Nucleus accumbens (tissue), 56 donors: ENCODE measurements at regions not wholly inside any gene's neighbourhood (a gene's known extent, or its start where the extent isn't known, plus 50 kb on each side); places are given as distances from the start of the nearest gene placed in this dataset.
"Not testable (repeated sequence)": the region's sequence is repeated elsewhere in the genome, so short reads cannot be mapped to it uniquely, and the experiment has no call there.

Experiments
- DNase-seq, 56 donors: peaks; one replicate each; lab custom pipeline; 2025; lab: John Stamatoyannopoulos, UW

- DNase-seq: no peak
Measured at GRCh38 chr4:12140864-12141263, 712.2 kb upstream of the HS3ST1 start.

GRCh38 chr4:12139296-12139695 is 710.6 kb upstream of the HS3ST1 start:
- DNase-seq: no peak

GRCh38 chr4:12138488-12138887 is 709.8 kb upstream of the HS3ST1 start:
- no peak for DNase-seq

GRCh38 chr4:12137575-12137974 is 708.9 kb upstream of the HS3ST1 start:
- no peak for DNase-seq

GRCh38 chr4:12126474-12126873 is 697.8 kb upstream of the HS3ST1 start:
- DNase-seq: no peak

GRCh38 chr4:12124138-12124537 is 695.4 kb upstream of the HS3ST1 start:
- DNase-seq: no peak

GRCh38 chr4:12123707-12124106 is 695.0 kb upstream of the HS3ST1 start:
- no peak for DNase-seq

- no peak for DNase-seq
Measured at GRCh38 chr4:12122316-12122715, 693.6 kb upstream of the HS3ST1 start.

- DNase-seq: no peak
Measured at GRCh38 chr4:12120968-12121367, 692.3 kb upstream of the HS3ST1 start.

GRCh38 chr4:12118651-12119213 is 690.0 kb upstream of the HS3ST1 start:
- DNase-seq: no peak

GRCh38 chr4:12116009-12116552 is 687.4 kb upstream of the HS3ST1 start:
- no peak for DNase-seq

GRCh38 chr4:12110627-12111026 is 681.9 kb upstream of the HS3ST1 start:
- DNase-seq: no peak

GRCh38 chr4:12109056-12109455 is 680.4 kb upstream of the HS3ST1 start:
- DNase-seq: not testable (repeated sequence)

- no peak for DNase-seq
Measured at GRCh38 chr4:12105519-12105918, 676.8 kb upstream of the HS3ST1 start.

- not testable (repeated sequence) for DNase-seq
Measured at GRCh38 chr4:12089920-12090319, 661.2 kb upstream of the HS3ST1 start.

GRCh38 chr4:12084690-12085089 is 656.0 kb upstream of the HS3ST1 start:
- no peak for DNase-seq

- no peak for DNase-seq
Measured at GRCh38 chr4:12071316-12071715, 642.6 kb upstream of the HS3ST1 start.

- DNase-seq: no peak
Measured at GRCh38 chr4:12053966-12054365, 625.3 kb upstream of the HS3ST1 start.

- DNase-seq: no peak
Measured at GRCh38 chr4:12053556-12053955, 624.9 kb upstream of the HS3ST1 start.

GRCh38 chr4:12050357-12050756 is 621.7 kb upstream of the HS3ST1 start:
- no peak for DNase-seq

GRCh38 chr4:12042818-12043217 is 614.1 kb upstream of the HS3ST1 start:
- DNase-seq: no peak

GRCh38 chr4:12041828-12042227 is 613.1 kb upstream of the HS3ST1 start:
- peak in 1 of 56 donors; percentile 2 for DNase-seq

- DNase-seq: no peak
Measured at GRCh38 chr4:12036450-12036849, 607.8 kb upstream of the HS3ST1 start.
